Osteoblast (primary cell): ENCODE measurements at regions not wholly inside any gene's neighbourhood (a gene's known extent, or its start where the extent isn't known, plus 50 kb on each side); places are given as distances from the start of the nearest gene placed in this dataset.

Source experiments
- DNase-seq: peaks from one replicate; pipeline ENCODE4 v3.0.0; 2011; ENCODE audit warnings: low spot score, mixed read lengths; ENCODE audit not compliant: insufficient read length; ENCODE audit errors: missing footprints
- H2AFZ ChIP-seq: 2 replicates; pipeline ENCODE4 v1.6.0; 2011; ENCODE audit warnings: mild to moderate bottlenecking, low read length
- H3K27ac ChIP-seq: 2 replicates; pipeline ENCODE4 v1.5.1; 2011; ENCODE audit warnings: mild to moderate bottlenecking, low read depth, low read length, moderate library complexity
- H3K27me3 ChIP-seq: 2 replicates; pipeline ENCODE4 v1.6.0; 2012; ENCODE audit warnings: mild to moderate bottlenecking, control low read depth, inconsistent platforms, low read length, moderate library complexity; ENCODE audit not compliant: insufficient read depth
- H3K36me3 ChIP-seq: 2 replicates; pipeline ENCODE4 v1.5.1; 2011; ENCODE audit warnings: mild to moderate bottlenecking, low read length, control low read depth, moderate library complexity; ENCODE audit not compliant: insufficient read depth
- H3K4me1 ChIP-seq: 2 replicates; pipeline ENCODE4 v1.5.1; 2011; ENCODE audit warnings: mild to moderate bottlenecking, low read length, control low read depth, moderate library complexity; ENCODE audit not compliant: insufficient read depth
- H3K4me2 ChIP-seq: 2 replicates; pipeline ENCODE4 v1.6.0; 2011; ENCODE audit warnings: mild to moderate bottlenecking, low read length; ENCODE audit not compliant: insufficient read depth
- H3K4me3 ChIP-seq: fragments of 200-600 bp; sonication (generic); 3 replicates; pipeline ENCODE4 v1.5.1; 2012; ENCODE audit warnings: mild to moderate bottlenecking, low read length, inconsistent platforms; ENCODE audit not compliant: insufficient read depth
- H3K79me2 ChIP-seq: 2 replicates; pipeline ENCODE4 v1.6.0; 2012; ENCODE audit warnings: mild to moderate bottlenecking, low read length, control low read depth, inconsistent platforms; ENCODE audit not compliant: insufficient read depth
- H3K9me3 ChIP-seq: 2 replicates; pipeline ENCODE4 v1.5.1; 2011; ENCODE audit warnings: low read depth, low read length, control low read depth
- H4K20me1 ChIP-seq: 2 replicates; pipeline ENCODE4 v1.6.0; 2012; ENCODE audit warnings: mild to moderate bottlenecking, low read length, control low read depth; ENCODE audit not compliant: insufficient read depth
- TF ChIP-seq, protein P1 (sequence below): IDR thresholded peaks from 2 replicates; pipeline ENCODE4 v1.5.1; 2011; ENCODE audit warnings: mild to moderate bottlenecking, low read depth, low read length, moderate library complexity; ENCODE audit errors: extremely low read depth

DNA sequence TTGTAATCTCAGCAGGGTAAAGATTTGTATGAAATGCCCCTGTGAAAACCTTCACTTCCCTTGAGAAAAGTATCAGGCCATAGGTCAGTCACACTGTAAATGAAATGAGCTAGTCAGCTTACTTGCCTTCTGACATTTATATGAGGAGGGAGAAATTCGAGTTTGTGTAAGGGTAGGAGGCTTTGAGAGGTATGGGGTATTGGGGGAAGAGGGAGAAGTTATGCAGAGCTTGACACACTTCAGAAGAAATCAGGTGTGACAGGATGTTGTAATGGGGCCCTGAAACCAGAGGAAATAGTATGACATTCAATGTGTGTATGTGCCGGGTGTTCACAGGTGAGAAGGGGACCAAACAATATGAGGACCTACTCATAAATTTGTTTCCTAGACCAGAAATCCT, 64.2 kb upstream of the CCN6 start:
- H3K4me2 ChIP-seq, result no peak overlapping the region

DNA sequence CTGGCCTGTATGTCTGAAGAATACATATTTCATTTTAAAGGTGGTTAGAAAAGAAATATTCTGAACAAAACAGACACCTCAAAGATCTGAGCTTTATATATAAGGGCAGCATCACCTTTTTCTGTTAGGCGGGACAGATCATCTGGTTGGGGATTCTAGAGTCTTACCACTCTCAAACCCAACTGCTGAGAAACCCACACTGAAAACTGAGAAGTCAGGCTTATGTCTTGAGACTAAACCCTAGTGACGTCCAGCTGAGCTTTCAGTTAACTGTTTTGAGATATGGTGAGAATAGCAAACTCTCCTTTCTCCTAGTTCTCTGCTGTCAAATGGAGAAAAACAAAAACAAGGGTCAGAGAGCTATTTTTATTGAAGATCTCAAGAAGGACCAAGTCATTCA, 63.7 kb upstream of the CCN6 start:
- Histone ChIP-seq H3K27me3 (no peaks in the 10 kb centered on the region), H3K36me3 (no peaks in the 10 kb centered on the region), H3K4me2 (no peak overlapping the region), H4K20me1 (no peaks in the 10 kb centered on the region), H3K4me3 (no peak overlapping the region), H3K79me2 (no peaks in the 10 kb centered on the region), H3K9me3 (no peaks in the 10 kb centered on the region), H3K4me1 (peaks cover 14% of the 10 kb centered on the region), H3K27ac (no peak overlapping the region), H2AFZ (no peak overlapping the region)
- TF ChIP-seq, protein P1, sequence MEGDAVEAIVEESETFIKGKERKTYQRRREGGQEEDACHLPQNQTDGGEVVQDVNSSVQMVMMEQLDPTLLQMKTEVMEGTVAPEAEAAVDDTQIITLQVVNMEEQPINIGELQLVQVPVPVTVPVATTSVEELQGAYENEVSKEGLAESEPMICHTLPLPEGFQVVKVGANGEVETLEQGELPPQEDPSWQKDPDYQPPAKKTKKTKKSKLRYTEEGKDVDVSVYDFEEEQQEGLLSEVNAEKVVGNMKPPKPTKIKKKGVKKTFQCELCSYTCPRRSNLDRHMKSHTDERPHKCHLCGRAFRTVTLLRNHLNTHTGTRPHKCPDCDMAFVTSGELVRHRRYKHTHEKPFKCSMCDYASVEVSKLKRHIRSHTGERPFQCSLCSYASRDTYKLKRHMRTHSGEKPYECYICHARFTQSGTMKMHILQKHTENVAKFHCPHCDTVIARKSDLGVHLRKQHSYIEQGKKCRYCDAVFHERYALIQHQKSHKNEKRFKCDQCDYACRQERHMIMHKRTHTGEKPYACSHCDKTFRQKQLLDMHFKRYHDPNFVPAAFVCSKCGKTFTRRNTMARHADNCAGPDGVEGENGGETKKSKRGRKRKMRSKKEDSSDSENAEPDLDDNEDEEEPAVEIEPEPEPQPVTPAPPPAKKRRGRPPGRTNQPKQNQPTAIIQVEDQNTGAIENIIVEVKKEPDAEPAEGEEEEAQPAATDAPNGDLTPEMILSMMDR, result no peak
- DNase-seq, result no peak

More for the DNA sequence above, 64.2 kb upstream of the CCN6 start:
- Histone ChIP-seq H3K27me3 (no peaks in the 10 kb centered on the region), H4K20me1 (no peaks in the 10 kb centered on the region), H2AFZ (no peak overlapping the region), H3K36me3 (no peaks in the 10 kb centered on the region), H3K27ac (no peak overlapping the region), H3K4me3 (no peak overlapping the region), H3K79me2 (no peaks in the 10 kb centered on the region), H3K4me1 (peaks cover 18% of the 10 kb centered on the region), H3K9me3 (no peaks in the 10 kb centered on the region)
- TF ChIP-seq, protein P1, result no peak
- no peak for DNase-seq

DNA sequence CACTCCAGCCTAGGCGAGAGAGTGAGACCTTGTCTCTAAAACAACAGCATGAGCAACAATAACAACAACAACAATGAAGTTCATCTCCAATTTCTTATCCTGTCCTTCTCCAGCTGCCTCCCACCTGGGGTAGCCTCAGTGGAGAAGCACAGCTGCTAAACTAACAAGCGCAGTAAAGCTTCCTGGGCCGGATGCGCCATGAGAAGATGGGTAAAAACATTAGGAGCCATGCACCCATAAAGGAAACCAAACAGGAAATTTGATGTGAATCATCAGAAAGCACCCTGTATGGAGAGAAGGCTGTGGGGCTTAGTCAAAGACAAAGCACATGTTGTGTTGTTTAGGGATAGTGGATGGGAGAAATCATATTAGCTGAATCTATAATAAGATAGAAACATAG, 61.1 kb upstream of the CCN6 start:
- Histone ChIP-seq H3K36me3 (no peaks in the 10 kb centered on the region), H3K27ac (no peak overlapping the region), H3K4me3 (no peak overlapping the region), H4K20me1 (no peaks in the 10 kb centered on the region), H3K9me3 (no peaks in the 10 kb centered on the region), H2AFZ (no peak overlapping the region), H3K27me3 (no peaks in the 10 kb centered on the region), H3K4me2 (no peak overlapping the region), H3K79me2 (no peaks in the 10 kb centered on the region), H3K4me1 (peaks cover 11% of the 10 kb centered on the region)
- TF ChIP-seq, protein P1, result no peak
- no peak for DNase-seq

DNA sequence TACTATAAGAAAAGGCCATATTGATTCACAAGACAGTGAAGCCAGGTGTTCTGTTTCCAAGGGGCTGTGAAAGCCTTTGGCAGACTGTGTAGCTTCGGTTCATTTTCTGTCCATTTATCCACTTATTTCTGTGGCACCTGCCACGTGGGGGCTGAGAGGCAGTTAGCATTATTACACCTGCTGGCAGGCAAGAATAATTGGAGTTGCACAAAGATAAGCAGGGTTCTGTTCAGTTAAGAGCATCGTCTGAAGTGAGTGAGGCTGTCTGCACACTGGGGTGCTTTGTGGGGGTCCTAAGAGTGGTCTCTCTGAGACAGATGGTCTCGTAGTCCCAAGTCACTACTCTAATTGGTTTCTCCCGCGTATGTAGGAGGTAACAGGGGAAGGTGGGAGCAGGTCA, 60.6 kb upstream of the CCN6 start:
- no peak for DNase-seq
- Histone ChIP-seq H2AFZ (no peak overlapping the region), H3K9me3 (no peaks in the 10 kb centered on the region), H4K20me1 (no peaks in the 10 kb centered on the region), H3K4me2 (no peak overlapping the region), H3K79me2 (no peaks in the 10 kb centered on the region), H3K36me3 (no peaks in the 10 kb centered on the region), H3K27ac (no peak overlapping the region), H3K4me3 (no peak overlapping the region), H3K27me3 (no peaks in the 10 kb centered on the region), H3K4me1 (peaks cover 11% of the 10 kb centered on the region)
- TF ChIP-seq, protein P1, result no peak
